ENCODE measurements at regions not wholly inside any gene's neighbourhood (a gene's known extent, or its start where the extent isn't known, plus 50 kb on each side); places are given as distances from the start of the nearest gene placed in this dataset.

DNA sequence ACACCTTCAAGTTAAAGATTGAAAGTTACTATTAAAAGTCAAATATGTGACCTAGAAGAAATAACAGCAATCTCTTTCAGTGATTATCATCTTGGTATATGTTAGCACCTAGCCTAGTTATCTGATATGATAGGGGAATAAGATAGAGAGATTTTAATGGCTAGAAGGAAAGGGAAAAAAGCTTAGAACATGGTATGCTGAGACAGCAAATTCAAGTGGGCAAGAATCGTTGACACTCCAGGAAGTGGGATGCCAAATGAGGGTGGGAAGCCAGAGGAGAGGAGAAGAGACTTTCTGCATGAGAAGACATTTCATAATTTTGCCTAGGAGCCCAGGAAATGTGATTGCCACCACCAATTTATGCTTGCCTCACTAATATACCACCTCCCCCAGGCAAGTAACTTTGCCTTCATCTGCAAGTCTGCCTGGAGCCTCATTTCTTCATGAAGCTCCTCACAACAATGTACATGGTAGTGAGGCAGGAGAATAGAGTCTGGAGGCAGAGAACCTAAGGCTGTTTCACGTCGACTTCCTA, 504.9 kb downstream of the TNS1 start:
- BruUV-seq (replicated peaks) = no TSS peak
- in situ Hi-C loops (cut with HindIII; ENCODE audit: low pct_unique_long_range_greater_than_20kb, low sequenced_read_pairs) = no loop called here
- CTCF ChIA-PET = no interaction called here

DNA sequence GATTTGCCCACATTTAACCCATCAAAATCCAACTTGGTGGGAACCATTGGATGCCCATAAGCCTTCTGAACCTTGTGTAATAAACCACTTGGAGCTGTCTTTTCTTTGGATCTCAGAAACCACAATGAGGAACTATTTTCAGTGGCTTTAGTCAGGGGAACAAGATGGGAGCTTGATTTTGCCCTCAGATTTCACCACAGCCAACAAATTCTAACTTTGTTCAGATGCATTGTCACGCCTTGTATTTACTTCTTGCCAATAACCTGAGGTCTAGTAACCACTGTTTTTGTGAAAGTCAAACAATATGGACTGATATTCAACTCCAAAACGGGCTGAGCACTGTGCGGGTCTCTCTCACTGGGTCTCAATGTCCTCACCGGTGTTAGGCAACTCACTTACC, 508.2 kb downstream of the TNS1 start:
- DNase-seq (ENCODE audit: low read depth, low spot score) = no peak
- Histone ChIP-seq H3K4me1 (ENCODE audit: control insufficient read depth, insufficient read depth, low read length) (no peaks in the 10 kb centered on the region), H3K27ac (ENCODE audit: low read length) (no peak overlapping the region), H3K4me3 (ENCODE audit: low read depth in 2 of 2, low read length in 2 of 2) (no peak overlapping the region), H3K36me3 (ENCODE audit: control insufficient read depth, insufficient read depth, low read length) (no peaks in the 10 kb centered on the region), H3K9me3 (ENCODE audit: control insufficient read depth, insufficient read depth, low read depth, low read length) (no peaks in the 10 kb centered on the region), H3K27me3 (ENCODE audit: control insufficient read depth, insufficient read depth, low read length) (no peaks in the 10 kb centered on the region)
- ChIA-PET CTCF (no interaction called here), POLR2A (no interaction called here)
- ATAC-seq = no peak
- no TSS peak for BruUV-seq (replicated peaks)
- intact Hi-C loops (cut with micrococcal nuclease; ENCODE audit: unreplicated experiment) = no loop called here
- in situ Hi-C loops (cut with HindIII; ENCODE audit: low pct_unique_long_range_greater_than_20kb, low sequenced_read_pairs) = no loop called here
- TF ChIP-seq, protein P1, sequence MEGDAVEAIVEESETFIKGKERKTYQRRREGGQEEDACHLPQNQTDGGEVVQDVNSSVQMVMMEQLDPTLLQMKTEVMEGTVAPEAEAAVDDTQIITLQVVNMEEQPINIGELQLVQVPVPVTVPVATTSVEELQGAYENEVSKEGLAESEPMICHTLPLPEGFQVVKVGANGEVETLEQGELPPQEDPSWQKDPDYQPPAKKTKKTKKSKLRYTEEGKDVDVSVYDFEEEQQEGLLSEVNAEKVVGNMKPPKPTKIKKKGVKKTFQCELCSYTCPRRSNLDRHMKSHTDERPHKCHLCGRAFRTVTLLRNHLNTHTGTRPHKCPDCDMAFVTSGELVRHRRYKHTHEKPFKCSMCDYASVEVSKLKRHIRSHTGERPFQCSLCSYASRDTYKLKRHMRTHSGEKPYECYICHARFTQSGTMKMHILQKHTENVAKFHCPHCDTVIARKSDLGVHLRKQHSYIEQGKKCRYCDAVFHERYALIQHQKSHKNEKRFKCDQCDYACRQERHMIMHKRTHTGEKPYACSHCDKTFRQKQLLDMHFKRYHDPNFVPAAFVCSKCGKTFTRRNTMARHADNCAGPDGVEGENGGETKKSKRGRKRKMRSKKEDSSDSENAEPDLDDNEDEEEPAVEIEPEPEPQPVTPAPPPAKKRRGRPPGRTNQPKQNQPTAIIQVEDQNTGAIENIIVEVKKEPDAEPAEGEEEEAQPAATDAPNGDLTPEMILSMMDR (IDR thresholded peaks at IDR 0.05) = no peak
- TF ChIP-seq, protein P2, sequence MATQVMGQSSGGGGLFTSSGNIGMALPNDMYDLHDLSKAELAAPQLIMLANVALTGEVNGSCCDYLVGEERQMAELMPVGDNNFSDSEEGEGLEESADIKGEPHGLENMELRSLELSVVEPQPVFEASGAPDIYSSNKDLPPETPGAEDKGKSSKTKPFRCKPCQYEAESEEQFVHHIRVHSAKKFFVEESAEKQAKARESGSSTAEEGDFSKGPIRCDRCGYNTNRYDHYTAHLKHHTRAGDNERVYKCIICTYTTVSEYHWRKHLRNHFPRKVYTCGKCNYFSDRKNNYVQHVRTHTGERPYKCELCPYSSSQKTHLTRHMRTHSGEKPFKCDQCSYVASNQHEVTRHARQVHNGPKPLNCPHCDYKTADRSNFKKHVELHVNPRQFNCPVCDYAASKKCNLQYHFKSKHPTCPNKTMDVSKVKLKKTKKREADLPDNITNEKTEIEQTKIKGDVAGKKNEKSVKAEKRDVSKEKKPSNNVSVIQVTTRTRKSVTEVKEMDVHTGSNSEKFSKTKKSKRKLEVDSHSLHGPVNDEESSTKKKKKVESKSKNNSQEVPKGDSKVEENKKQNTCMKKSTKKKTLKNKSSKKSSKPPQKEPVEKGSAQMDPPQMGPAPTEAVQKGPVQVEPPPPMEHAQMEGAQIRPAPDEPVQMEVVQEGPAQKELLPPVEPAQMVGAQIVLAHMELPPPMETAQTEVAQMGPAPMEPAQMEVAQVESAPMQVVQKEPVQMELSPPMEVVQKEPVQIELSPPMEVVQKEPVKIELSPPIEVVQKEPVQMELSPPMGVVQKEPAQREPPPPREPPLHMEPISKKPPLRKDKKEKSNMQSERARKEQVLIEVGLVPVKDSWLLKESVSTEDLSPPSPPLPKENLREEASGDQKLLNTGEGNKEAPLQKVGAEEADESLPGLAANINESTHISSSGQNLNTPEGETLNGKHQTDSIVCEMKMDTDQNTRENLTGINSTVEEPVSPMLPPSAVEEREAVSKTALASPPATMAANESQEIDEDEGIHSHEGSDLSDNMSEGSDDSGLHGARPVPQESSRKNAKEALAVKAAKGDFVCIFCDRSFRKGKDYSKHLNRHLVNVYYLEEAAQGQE (IDR thresholded peaks at IDR 0.05; ENCODE audit: insufficient read depth in 1 of 2, low read depth in 2 of 2, low read length in 1 of 2) = no peak
- TF ChIP-seq SIN3A (IDR thresholded peaks at IDR 0.05; ENCODE audit: borderline replicate concordance, insufficient read depth, low read depth, low read length) (no peak), TCF7L2 (IDR thresholded peaks at IDR 0.05; ENCODE audit: low read depth, low read length) (no peak), POLR2AphosphoS5 (IDR thresholded peaks at IDR 0.05; ENCODE audit: low read depth, low read length) (no peak)

More for the DNA sequence above, 504.9 kb downstream of the TNS1 start:
- ATAC-seq (no peak), DNase-seq (ENCODE audit: low read depth, low spot score) (no peak)
- Histone ChIP-seq H3K4me3 (ENCODE audit: low read depth in 2 of 2, low read length in 2 of 2) (no peak overlapping the region), H3K9me3 (ENCODE audit: control insufficient read depth, insufficient read depth, low read depth, low read length) (no peaks in the 10 kb centered on the region), H3K4me1 (ENCODE audit: control insufficient read depth, insufficient read depth, low read length) (no peaks in the 10 kb centered on the region), H3K27me3 (ENCODE audit: control insufficient read depth, insufficient read depth, low read length) (no peaks in the 10 kb centered on the region), H3K27ac (ENCODE audit: low read length) (no peak overlapping the region), H3K36me3 (ENCODE audit: control insufficient read depth, insufficient read depth, low read length) (no peaks in the 10 kb centered on the region)
- TF ChIP-seq POLR2AphosphoS5 (IDR thresholded peaks at IDR 0.05; ENCODE audit: low read depth, low read length) (no peak), TCF7L2 (IDR thresholded peaks at IDR 0.05; ENCODE audit: low read depth, low read length) (no peak), SIN3A (IDR thresholded peaks at IDR 0.05; ENCODE audit: borderline replicate concordance, insufficient read depth, low read depth, low read length) (no peak)
- TF ChIP-seq, protein P2 (IDR thresholded peaks at IDR 0.05; ENCODE audit: insufficient read depth in 1 of 2, low read depth in 2 of 2, low read length in 1 of 2) = no peak
- TF ChIP-seq, protein P1 (IDR thresholded peaks at IDR 0.05) = no peak
- intact Hi-C loops (cut with micrococcal nuclease; ENCODE audit: unreplicated experiment) = no loop called here
- POLR2A ChIA-PET = no interaction called here

All from Panc1 (cell line).